ENCODE measurements at regions not wholly inside any gene's neighbourhood (a gene's known extent, or its start where the extent isn't known, plus 50 kb on each side); places are given as distances from the start of the nearest gene placed in this dataset.

DNA sequence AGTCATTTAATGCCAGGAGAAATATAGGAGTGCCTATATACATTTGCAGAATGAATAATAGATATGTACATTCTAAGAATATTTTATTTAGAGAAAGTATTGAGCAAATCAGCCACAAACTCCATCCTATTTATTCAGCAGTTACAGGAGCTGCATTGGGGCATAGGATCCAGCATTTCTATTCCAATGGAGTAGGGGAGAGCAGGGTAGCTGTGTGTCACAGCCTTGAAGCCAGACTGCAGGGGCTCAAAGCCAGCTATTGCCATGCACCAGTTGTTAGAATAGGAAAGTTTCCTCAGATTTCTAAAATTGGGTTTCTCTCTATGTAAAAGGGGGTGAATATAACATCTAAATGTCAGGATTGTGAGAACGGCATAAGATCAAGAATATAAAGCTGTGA, 116.8 kb upstream of the MYO3A start:
- H3K79me1 ChIP-seq (ENCODE audit: low read length): no peaks in the 10 kb centered on the region
- no peak overlapping the region for H2BK120ac ChIP-seq (ENCODE audit: low read depth, low read length)
- H4K8ac ChIP-seq (ENCODE audit: low read depth, low read length): no peak overlapping the region
- no peak overlapping the region for H2BK15ac ChIP-seq (replicated peaks; ENCODE audit: low read depth)
- H3K4me2 ChIP-seq (ENCODE audit: low read length): no peak overlapping the region
- H3K4ac ChIP-seq (ENCODE audit: low read depth, low read length): no peak overlapping the region
- H3K27me3 ChIP-seq (ENCODE audit: insufficient read depth, low read length, poor library complexity): no peaks in the 10 kb centered on the region
- no CpG with 5 or more reads among the region's 1 CpG for WGBS (ENCODE audit: extremely low coverage, insufficient coverage, low lambda C conversion rate)
- no peak overlapping the region for H2AK5ac ChIP-seq (ENCODE audit: low read length)
- H4K5ac ChIP-seq (ENCODE audit: low read length): no peak overlapping the region
- H3K27ac ChIP-seq (ENCODE audit: low read depth, low read length): no peak overlapping the region
- no peaks in the 10 kb centered on the region for H3K4me1 ChIP-seq (ENCODE audit: control insufficient read depth, low read depth, low read length)
- H3K4me3 ChIP-seq (ENCODE audit: low read length): no peak overlapping the region
- H3K23ac ChIP-seq (ENCODE audit: low read length): no peak overlapping the region
- no peak overlapping the region for H2BK5ac ChIP-seq (ENCODE audit: low read length)
- no peak for DNase-seq
- H3K9ac ChIP-seq (ENCODE audit: low read length): no peak overlapping the region
- no peak overlapping the region for H3K56ac ChIP-seq (ENCODE audit: low read length)
- no peaks in the 10 kb centered on the region for H3K36me3 ChIP-seq (ENCODE audit: control insufficient read depth, insufficient read depth, low read length)
- no peaks in the 10 kb centered on the region for H3K79me2 ChIP-seq (ENCODE audit: control insufficient read depth, insufficient read depth, low read length)
- H3K18ac ChIP-seq (ENCODE audit: low read length): no peak overlapping the region

DNA sequence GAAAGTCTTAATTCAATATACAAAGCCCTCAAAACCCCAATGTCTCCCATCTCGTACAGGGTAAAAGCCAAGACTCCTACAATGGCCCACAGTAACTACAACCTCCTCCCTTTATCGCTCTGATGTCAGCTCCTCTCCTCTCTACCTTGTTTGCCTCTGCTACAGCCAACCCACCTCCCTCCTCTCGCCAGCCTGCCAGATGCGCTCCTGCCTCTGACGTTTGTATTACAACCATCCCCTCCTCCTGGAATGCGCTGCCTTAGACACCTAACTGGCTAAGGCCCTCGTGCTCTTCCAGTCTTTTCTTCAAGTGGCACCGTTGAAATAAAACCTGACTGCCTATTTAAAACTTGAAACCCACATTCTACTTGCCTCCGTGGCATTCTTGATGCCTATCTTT, 115.3 kb upstream of the MYO3A start:
- H2AK5ac ChIP-seq (ENCODE audit: low read length): no peak overlapping the region
- H3K79me1 ChIP-seq (ENCODE audit: low read length): no peaks in the 10 kb centered on the region

DNA sequence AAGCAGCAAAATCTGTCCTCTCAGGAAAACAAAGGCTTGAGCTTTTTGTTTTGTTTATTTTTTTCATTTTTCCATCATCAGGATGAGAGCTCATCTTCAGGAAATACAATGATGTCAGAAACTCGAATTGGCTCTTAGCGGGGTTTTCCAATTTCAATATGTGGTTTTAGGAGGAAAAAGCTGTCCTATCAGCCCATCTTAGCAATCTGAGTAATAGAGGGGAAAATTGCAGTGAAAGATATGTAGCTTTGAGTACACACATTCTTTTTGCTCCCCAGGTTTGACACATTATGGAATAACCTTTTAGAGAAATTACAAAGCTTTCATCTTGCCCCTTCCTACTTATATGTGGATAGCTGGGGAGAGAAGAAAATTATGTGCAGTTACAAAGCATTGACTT, 113.6 kb upstream of the MYO3A start:
- H3K36me3 ChIP-seq (ENCODE audit: control insufficient read depth, insufficient read depth, low read length): no peaks in the 10 kb centered on the region
- H2BK5ac ChIP-seq (ENCODE audit: low read length): no peak overlapping the region
- no peak overlapping the region for H2BK15ac ChIP-seq (replicated peaks; ENCODE audit: low read depth)
- no peak overlapping the region for H3K9ac ChIP-seq (ENCODE audit: low read length)
- DNase-seq: no peak
- H3K79me2 ChIP-seq (ENCODE audit: control insufficient read depth, insufficient read depth, low read length): no peaks in the 10 kb centered on the region
- no peak overlapping the region for H3K4ac ChIP-seq (ENCODE audit: low read depth, low read length)
- H3K18ac ChIP-seq (ENCODE audit: low read length): no peak overlapping the region
- no peaks in the 10 kb centered on the region for H3K27me3 ChIP-seq (ENCODE audit: insufficient read depth, low read length, poor library complexity)
- H2AK5ac ChIP-seq (ENCODE audit: low read length): no peak overlapping the region
- H3K23ac ChIP-seq (ENCODE audit: low read length): no peak overlapping the region
- no peaks in the 10 kb centered on the region for H3K4me1 ChIP-seq (ENCODE audit: control insufficient read depth, low read depth, low read length)
- H3K4me3 ChIP-seq (ENCODE audit: low read length): no peak overlapping the region
- no peak overlapping the region for H3K4me2 ChIP-seq (ENCODE audit: low read length)
- no CpG with 5 or more reads among the region's 2 CpGs for WGBS (ENCODE audit: extremely low coverage, insufficient coverage, low lambda C conversion rate)
- no peak overlapping the region for H3K27ac ChIP-seq (ENCODE audit: low read depth, low read length)
- H3K56ac ChIP-seq (ENCODE audit: low read length): no peak overlapping the region
- H3K79me1 ChIP-seq (ENCODE audit: low read length): no peaks in the 10 kb centered on the region
- no peak overlapping the region for H4K5ac ChIP-seq (ENCODE audit: low read length)
- H2BK120ac ChIP-seq (ENCODE audit: low read depth, low read length): no peak overlapping the region
- H4K8ac ChIP-seq (ENCODE audit: low read depth, low read length): no peak overlapping the region

More for the DNA sequence above, 115.3 kb upstream of the MYO3A start:
- H3K4ac ChIP-seq (ENCODE audit: low read depth, low read length): no peak overlapping the region
- H3K36me3 ChIP-seq (ENCODE audit: control insufficient read depth, insufficient read depth, low read length): no peaks in the 10 kb centered on the region
- H3K23ac ChIP-seq (ENCODE audit: low read length): no peak overlapping the region
- no peak overlapping the region for H2BK120ac ChIP-seq (ENCODE audit: low read depth, low read length)
- H4K8ac ChIP-seq (ENCODE audit: low read depth, low read length): no peak overlapping the region
- WGBS (ENCODE audit: extremely low coverage, insufficient coverage, low lambda C conversion rate): no CpG with 5 or more reads among the region's 9 CpGs
- H3K18ac ChIP-seq (ENCODE audit: low read length): no peak overlapping the region
- H3K27ac ChIP-seq (ENCODE audit: low read depth, low read length): no peak overlapping the region
- peak; percentile 89 for DNase-seq
- no peaks in the 10 kb centered on the region for H3K4me1 ChIP-seq (ENCODE audit: control insufficient read depth, low read depth, low read length)
- no peak overlapping the region for H3K4me2 ChIP-seq (ENCODE audit: low read length)
- H3K56ac ChIP-seq (ENCODE audit: low read length): no peak overlapping the region
- no peak overlapping the region for H2BK5ac ChIP-seq (ENCODE audit: low read length)
- H3K27me3 ChIP-seq (ENCODE audit: insufficient read depth, low read length, poor library complexity): no peaks in the 10 kb centered on the region
- no peak overlapping the region for H3K4me3 ChIP-seq (ENCODE audit: low read length)
- no peak overlapping the region for H3K9ac ChIP-seq (ENCODE audit: low read length)
- H4K5ac ChIP-seq (ENCODE audit: low read length): no peak overlapping the region
- no peak overlapping the region for H2BK15ac ChIP-seq (replicated peaks; ENCODE audit: low read depth)
- H3K79me2 ChIP-seq (ENCODE audit: control insufficient read depth, insufficient read depth, low read length): no peaks in the 10 kb centered on the region

DNA sequence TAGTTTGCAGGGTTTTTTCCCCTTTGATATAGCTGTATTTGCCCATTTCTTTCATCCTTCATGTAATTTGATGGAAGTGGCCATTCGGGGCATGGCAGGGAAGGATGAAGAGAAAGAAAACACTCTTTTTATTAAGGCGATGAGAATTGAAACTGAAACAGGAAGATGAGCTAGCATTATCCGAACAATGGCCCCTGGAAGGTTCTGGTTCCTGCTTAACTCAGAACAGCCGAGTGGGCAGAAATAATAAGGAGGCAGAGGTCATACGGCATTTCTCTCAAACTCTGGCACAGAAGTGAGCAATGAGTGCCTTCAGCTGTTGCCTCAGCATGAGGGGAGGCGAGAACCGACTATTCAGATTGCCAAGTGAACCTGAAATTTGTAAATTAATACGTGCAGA, 113.2 kb upstream of the MYO3A start:
- H3K27ac ChIP-seq (ENCODE audit: low read depth, low read length): no peak overlapping the region
- no peaks in the 10 kb centered on the region for H3K4me1 ChIP-seq (ENCODE audit: control insufficient read depth, low read depth, low read length)
- H3K4ac ChIP-seq (ENCODE audit: low read depth, low read length): no peak overlapping the region
- H3K9ac ChIP-seq (ENCODE audit: low read length): no peak overlapping the region
- H3K4me3 ChIP-seq (ENCODE audit: low read length): no peak overlapping the region
- no peak overlapping the region for H3K18ac ChIP-seq (ENCODE audit: low read length)
- no peak for DNase-seq
- H2BK15ac ChIP-seq (replicated peaks; ENCODE audit: low read depth): no peak overlapping the region
- H3K4me2 ChIP-seq (ENCODE audit: low read length): no peak overlapping the region
- no peaks in the 10 kb centered on the region for H3K79me2 ChIP-seq (ENCODE audit: control insufficient read depth, insufficient read depth, low read length)
- no peaks in the 10 kb centered on the region for H3K79me1 ChIP-seq (ENCODE audit: low read length)
- no peaks in the 10 kb centered on the region for H3K27me3 ChIP-seq (ENCODE audit: insufficient read depth, low read length, poor library complexity)
- peak overlapping the region; percentile 70 for H3K23ac ChIP-seq (ENCODE audit: low read length)
- no peak overlapping the region for H4K8ac ChIP-seq (ENCODE audit: low read depth, low read length)
- H2BK5ac ChIP-seq (ENCODE audit: low read length): no peak overlapping the region
- H2BK120ac ChIP-seq (ENCODE audit: low read depth, low read length): no peak overlapping the region
- H3K36me3 ChIP-seq (ENCODE audit: control insufficient read depth, insufficient read depth, low read length): no peaks in the 10 kb centered on the region
- H2AK5ac ChIP-seq (ENCODE audit: low read length): no peak overlapping the region
- no CpG with 5 or more reads among the region's 8 CpGs for WGBS (ENCODE audit: extremely low coverage, insufficient coverage, low lambda C conversion rate)
- no peak overlapping the region for H3K56ac ChIP-seq (ENCODE audit: low read length)
- H4K5ac ChIP-seq (ENCODE audit: low read length): no peak overlapping the region

DNA sequence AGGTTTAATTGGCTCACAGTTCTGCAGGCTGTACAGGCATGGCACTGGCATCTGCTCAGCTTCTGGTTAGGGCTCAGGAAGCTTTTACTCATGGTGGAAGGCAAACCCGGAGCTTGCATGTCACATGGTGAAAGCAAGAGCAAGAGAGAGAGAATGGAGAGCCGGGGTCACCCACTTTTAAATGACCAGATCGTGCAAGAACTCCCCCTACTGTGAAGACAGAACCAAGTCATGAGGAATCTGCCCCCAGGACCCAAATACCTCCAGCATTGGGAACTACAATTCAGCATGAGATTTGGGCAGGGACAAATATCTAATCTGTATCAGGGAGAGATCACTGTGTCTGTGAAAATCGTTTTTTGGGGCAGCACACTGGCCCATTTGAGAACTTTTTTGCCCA, 110.0 kb upstream of the MYO3A start:
- H3K4me2 ChIP-seq (ENCODE audit: low read length): no peak overlapping the region
- H3K23ac ChIP-seq (ENCODE audit: low read length): no peak overlapping the region
- no peak overlapping the region for H4K8ac ChIP-seq (ENCODE audit: low read depth, low read length)
- DNase-seq: peak; percentile 63
- H3K4ac ChIP-seq (ENCODE audit: low read depth, low read length): no peak overlapping the region
- no peaks in the 10 kb centered on the region for H3K79me1 ChIP-seq (ENCODE audit: low read length)
- H3K4me3 ChIP-seq (ENCODE audit: low read length): no peak overlapping the region
- no peaks in the 10 kb centered on the region for H3K79me2 ChIP-seq (ENCODE audit: control insufficient read depth, insufficient read depth, low read length)
- no peak overlapping the region for H4K5ac ChIP-seq (ENCODE audit: low read length)
- H2AK5ac ChIP-seq (ENCODE audit: low read length): no peak overlapping the region
- no CpG with 5 or more reads among the region's 4 CpGs for WGBS (ENCODE audit: extremely low coverage, insufficient coverage, low lambda C conversion rate)
- no peak overlapping the region for H2BK120ac ChIP-seq (ENCODE audit: low read depth, low read length)
- no peak overlapping the region for H3K56ac ChIP-seq (ENCODE audit: low read length)
- no peaks in the 10 kb centered on the region for H3K36me3 ChIP-seq (ENCODE audit: control insufficient read depth, insufficient read depth, low read length)
- H3K9ac ChIP-seq (ENCODE audit: low read length): no peak overlapping the region
- no peak overlapping the region for H3K27ac ChIP-seq (ENCODE audit: low read depth, low read length)
- no peak overlapping the region for H3K18ac ChIP-seq (ENCODE audit: low read length)
- H2BK5ac ChIP-seq (ENCODE audit: low read length): no peak overlapping the region
- H3K4me1 ChIP-seq (ENCODE audit: control insufficient read depth, low read depth, low read length): no peaks in the 10 kb centered on the region
- no peak overlapping the region for H2BK15ac ChIP-seq (replicated peaks; ENCODE audit: low read depth)
- H3K27me3 ChIP-seq (ENCODE audit: insufficient read depth, low read length, poor library complexity): no peaks in the 10 kb centered on the region

DNA sequence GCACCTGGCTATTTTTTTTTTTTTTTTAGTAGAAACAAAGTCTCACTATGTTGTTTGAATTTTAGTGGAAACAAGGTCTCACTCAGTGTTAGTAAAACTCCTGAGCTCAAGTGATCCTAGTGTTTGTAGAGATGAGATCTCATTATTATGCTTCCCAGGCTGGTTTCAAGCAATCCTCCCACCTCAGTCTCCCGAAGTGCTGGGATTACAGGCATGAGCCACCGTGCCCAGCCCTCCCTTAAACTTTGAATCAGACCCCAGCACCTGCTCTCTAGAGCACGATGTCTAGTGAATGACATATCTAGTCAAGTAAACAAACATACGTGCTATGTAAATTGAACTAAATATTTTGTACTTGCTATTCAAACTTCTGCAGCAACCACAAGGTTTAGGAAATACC, 105.6 kb upstream of the MYO3A start:
- H3K23ac ChIP-seq (ENCODE audit: low read length): no peak overlapping the region
- H4K5ac ChIP-seq (ENCODE audit: low read length): no peak overlapping the region
- no peaks in the 10 kb centered on the region for H3K27me3 ChIP-seq (ENCODE audit: insufficient read depth, low read length, poor library complexity)
- no CpG with 5 or more reads among the region's 4 CpGs for WGBS (ENCODE audit: extremely low coverage, insufficient coverage, low lambda C conversion rate)
- no peak overlapping the region for H3K9ac ChIP-seq (ENCODE audit: low read length)
- H3K4ac ChIP-seq (ENCODE audit: low read depth, low read length): no peak overlapping the region
- H2BK5ac ChIP-seq (ENCODE audit: low read length): no peak overlapping the region
- no peak overlapping the region for H4K8ac ChIP-seq (ENCODE audit: low read depth, low read length)
- no peak overlapping the region for H3K56ac ChIP-seq (ENCODE audit: low read length)
- H3K4me2 ChIP-seq (ENCODE audit: low read length): no peak overlapping the region
- no peaks in the 10 kb centered on the region for H3K79me1 ChIP-seq (ENCODE audit: low read length)
- H2BK15ac ChIP-seq (replicated peaks; ENCODE audit: low read depth): no peak overlapping the region
- H3K4me3 ChIP-seq (ENCODE audit: low read length): no peak overlapping the region
- H3K4me1 ChIP-seq (ENCODE audit: control insufficient read depth, low read depth, low read length): no peaks in the 10 kb centered on the region
- H3K79me2 ChIP-seq (ENCODE audit: control insufficient read depth, insufficient read depth, low read length): no peaks in the 10 kb centered on the region
- no peak for DNase-seq
- H2AK5ac ChIP-seq (ENCODE audit: low read length): no peak overlapping the region
- no peak overlapping the region for H2BK120ac ChIP-seq (ENCODE audit: low read depth, low read length)
- H3K18ac ChIP-seq (ENCODE audit: low read length): no peak overlapping the region
- H3K36me3 ChIP-seq (ENCODE audit: control insufficient read depth, insufficient read depth, low read length): no peaks in the 10 kb centered on the region
- no peak overlapping the region for H3K27ac ChIP-seq (ENCODE audit: low read depth, low read length)
